Prostate gland (tissue), 2 donors: ENCODE measurements at regions not wholly inside any gene's neighbourhood (a gene's known extent, or its start where the extent isn't known, plus 50 kb on each side); places are given as distances from the start of the nearest gene placed in this dataset.

Experiments
- DNase-seq: peaks from one replicate; pipeline ENCODE4 v3.0.0-alpha.2; 2019; ENCODE audit warnings: low spot score
- H3K27ac ChIP-seq, 2 donors: fragments of 200-600 bp; sonication (generic); 2 replicates each; pipeline ENCODE4 v1.5.1; 2017 to 2019
- H3K27me3 ChIP-seq: fragments of 200-600 bp; sonication (generic); replicated peaks from 2 replicates; pipeline ENCODE4 v1.5.1; 2019; ENCODE audit not compliant: insufficient read depth
- H3K36me3 ChIP-seq, 2 donors: fragments of 200-600 bp; sonication (generic); 1 replicate in 1 of 2; 2 replicates in 1 of 2; pipeline versions ENCODE4 v1.5.1 to v1.8.1; 2017 to 2019
- H3K4me1 ChIP-seq: fragments of 200-600 bp; sonication (generic); replicated peaks from 2 replicates; pipeline ENCODE4 v1.5.1; 2019
- H3K4me3 ChIP-seq, 2 donors: fragments of 200-600 bp; sonication (generic); 2 replicates each; pipeline ENCODE4 v1.5.1; 2017 to 2019
- H3K9me3 ChIP-seq: fragments of 200-600 bp; sonication (generic); 2 replicates; pipeline ENCODE4 v1.5.1; 2017
- CTCF ChIP-seq, 4 experiments: fragments of 200-600 bp in 2 of 4; fragments of 450-650 bp in 2 of 4; sonication (generic) in 2 of 4; IDR thresholded peaks; 1 replicate in 3 of 4; 2 replicates in 1 of 4; pipeline ENCODE4 v1.5.1; 2016 to 2019; ENCODE audit warnings: antibody characterized with exemption in 4 of 4, mild to moderate bottlenecking in 2 of 4, moderate library complexity in 2 of 4
- POLR2A ChIP-seq: fragments of 450-650 bp; IDR thresholded peaks from one replicate; pipeline ENCODE4 v1.6.1; 2016; ENCODE audit warnings: antibody characterized with exemption, mild to moderate bottlenecking
- POLR2AphosphoS5 ChIP-seq: sonication (generic); formaldehyde crosslinking; IDR thresholded peaks from one replicate; pipeline ENCODE4 v1.6.1; 2017; ENCODE audit warnings: antibody characterized with exemption
- WGBS: methylation state at CpG from one replicate; pipeline ENCODE4 v1.1.5; 2018; 5-methylcytosine and 5-hydroxymethylcytosine counted together
- intact Hi-C: fragments of 100-400 bp; cut with DNase I; formaldehyde crosslinking; loops from one replicate; pipeline ENCODE4 v1.14.2; 2022

- H3K4me3 ChIP-seq = no peak overlapping the region
- WGBS = 72% methylated on average over 1 of the region's 1 CpG
- no peaks in the 10 kb centered on the region for H3K27me3 ChIP-seq
- intact Hi-C loops = no loop called here
- H3K4me1 ChIP-seq = no peaks in the 10 kb centered on the region
- no peak overlapping the region for H3K27ac ChIP-seq
- H3K9me3 ChIP-seq = no peaks in the 10 kb centered on the region
- no peaks in the 10 kb centered on the region for H3K36me3 ChIP-seq
- no peak for DNase-seq
- TF ChIP-seq POLR2A (no peak), CTCF (IDR thresholded peaks at IDR 0.05) (no peak), POLR2AphosphoS5 (no peak)
Measured at GRCh38 chr3:76361010-76361409, 575.7 kb upstream of the ZNF717 start.

- intact Hi-C loops = no loop called here
- no peaks in the 10 kb centered on the region for H3K4me1 ChIP-seq
- no peaks in the 10 kb centered on the region for H3K36me3 ChIP-seq
- H3K9me3 ChIP-seq = no peaks in the 10 kb centered on the region
- WGBS = 75% methylated on average over 6 of the region's 6 CpGs
- H3K4me3 ChIP-seq = no peak overlapping the region
- no peak for TF ChIP-seq POLR2AphosphoS5
- TF ChIP-seq CTCF (IDR thresholded peaks at IDR 0.05) = no peak
- TF ChIP-seq POLR2A = no peak
- H3K27me3 ChIP-seq = no peaks in the 10 kb centered on the region
- no peak for DNase-seq
- no peak overlapping the region for H3K27ac ChIP-seq
Measured at GRCh38 chr3:76362643-76363042, 577.3 kb upstream of the ZNF717 start.

GRCh38 chr3:76365275-76365674 is 579.9 kb upstream of the ZNF717 start:
- no peaks in the 10 kb centered on the region for H3K36me3 ChIP-seq
- TF ChIP-seq POLR2AphosphoS5 = no peak
- TF ChIP-seq CTCF (IDR thresholded peaks at IDR 0.05) = no peak
- TF ChIP-seq POLR2A = no peak
- H3K9me3 ChIP-seq = no peaks in the 10 kb centered on the region
- DNase-seq = no peak
- H3K4me3 ChIP-seq = no peak overlapping the region
- H3K27me3 ChIP-seq = no peaks in the 10 kb centered on the region
- intact Hi-C loops = no loop called here
- no peak overlapping the region for H3K27ac ChIP-seq
- no peaks in the 10 kb centered on the region for H3K4me1 ChIP-seq
- WGBS = 93% methylated on average over 3 of the region's 3 CpGs

- no peak overlapping the region for H3K27ac ChIP-seq
- intact Hi-C loops = no loop called here
- H3K9me3 ChIP-seq = no peaks in the 10 kb centered on the region
- no peaks in the 10 kb centered on the region for H3K4me1 ChIP-seq
- H3K36me3 ChIP-seq = no peaks in the 10 kb centered on the region
- no peak for DNase-seq
- H3K27me3 ChIP-seq = no peaks in the 10 kb centered on the region
- TF ChIP-seq POLR2AphosphoS5 = no peak
- no peak for TF ChIP-seq POLR2A
- no peak for TF ChIP-seq CTCF (IDR thresholded peaks at IDR 0.05)
- WGBS = 53% methylated on average over 2 of the region's 2 CpGs
- H3K4me3 ChIP-seq = no peak overlapping the region
Measured at GRCh38 chr3:76367281-76367680, 581.9 kb upstream of the ZNF717 start.

- intact Hi-C loops = no loop called here
- no peak for DNase-seq
- 80% methylated on average over 5 of the region's 5 CpGs for WGBS
- no peak for TF ChIP-seq POLR2A
- TF ChIP-seq CTCF (IDR thresholded peaks at IDR 0.05) = no peak
- no peak for TF ChIP-seq POLR2AphosphoS5
- H3K9me3 ChIP-seq = no peaks in the 10 kb centered on the region
- no peaks in the 10 kb centered on the region for H3K27me3 ChIP-seq
- H3K4me1 ChIP-seq = no peaks in the 10 kb centered on the region
- H3K4me3 ChIP-seq = no peak overlapping the region
- H3K36me3 ChIP-seq = no peaks in the 10 kb centered on the region
- no peak overlapping the region for H3K27ac ChIP-seq
Measured at GRCh38 chr3:76369170-76369569, 583.8 kb upstream of the ZNF717 start.
